Breast epithelium (tissue), 3 donors: ENCODE measurements at regions not wholly inside any gene's neighbourhood (a gene's known extent, or its start where the extent isn't known, plus 50 kb on each side); places are given as distances from the start of the nearest gene placed in this dataset.
"Not testable (repeated sequence)": the region's sequence is repeated elsewhere in the genome, so short reads cannot be mapped to it uniquely, and the experiment has no call there.

Source experiments
- CTCF ChIP-seq, 3 donors: fragments of 450-650 bp; IDR thresholded peaks; one replicate each; pipeline ENCODE4 v1.5.1; 2016 to 2017; ENCODE audit warnings: antibody characterized with exemption in 3 of 3, mild to moderate bottlenecking in 3 of 3, moderate library complexity in 3 of 3
- POLR2A ChIP-seq: fragments of 450-650 bp; IDR thresholded peaks from one replicate; pipeline ENCODE4 v1.6.1; 2016; ENCODE audit warnings: antibody characterized with exemption, mild to moderate bottlenecking, moderate library complexity

DNA sequence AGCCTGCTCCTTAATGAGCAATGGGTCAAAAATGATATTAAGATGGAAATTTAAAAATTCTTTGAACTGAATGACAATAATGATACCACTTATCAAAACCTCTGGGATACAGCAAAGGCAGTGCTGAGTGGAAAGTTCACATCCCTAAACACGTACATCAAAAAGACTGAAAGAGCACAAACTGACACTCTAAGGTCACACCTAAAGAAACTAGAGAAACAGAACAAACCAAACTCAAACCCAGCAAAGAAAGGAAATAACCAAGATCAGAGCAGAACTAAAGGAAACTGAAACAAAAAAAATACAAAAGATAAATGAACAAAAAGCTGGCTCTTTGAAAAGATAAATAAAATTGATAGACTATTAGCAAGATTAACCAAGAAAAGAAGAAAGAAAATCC is 155.3 kb downstream of the LTN1 start:
- not testable (repeated sequence) for TF ChIP-seq CTCF (IDR thresholded peaks at IDR 0.05); POLR2A
